ENCODE measurements at regions not wholly inside any gene's neighbourhood (a gene's known extent, or its start where the extent isn't known, plus 50 kb on each side); places are given as distances from the start of the nearest gene placed in this dataset.

GRCh38 chr2:12950957-12951656 lies 234.4 kb downstream of the TRIB2 start:
- WGBS, 10 experiments, result 28 to 100% (median 74%) methylated on average over 1 to 8 of the region's 8 CpGs
- Histone ChIP-seq H3K4me1 (replicated peaks in 1 of 2) (peaks cover 12 to 19% of the 10 kb centered on the region in 2 donors), H3K27ac (no peak overlapping the region), H3K4me3 (no peak overlapping the region)
- in situ Hi-C loops (cut with MboI; ENCODE audit: low pct_unique_long_range_greater_than_20kb in 2 of 9, low sequenced_read_pairs in 9 of 9, unreplicated experiment in 9 of 9), result no loop called here
- ATAC-seq (replicated peaks in 6 of 8), result peak in 1 of 8 experiments; percentile 19

- Histone ChIP-seq H3K4me1 (replicated peaks in 1 of 2) (peaks cover 12 to 19% of the 10 kb centered on the region in 2 donors), H3K4me3 (no peak overlapping the region), H3K27ac (no peak overlapping the region)
- no peak for ATAC-seq (replicated peaks in 6 of 8)
- WGBS, 10 experiments, result 50 to 100% (median 94%) methylated on average over 1 to 2 of the region's 2 CpGs; no CpG with 5 or more reads in 2 of the 10 experiments
- in situ Hi-C loops (cut with MboI; ENCODE audit: low pct_unique_long_range_greater_than_20kb in 2 of 9, low sequenced_read_pairs in 9 of 9, unreplicated experiment in 9 of 9), result no loop called here
Observed at GRCh38 chr2:12951657-12951973, 234.9 kb downstream of the TRIB2 start.

GRCh38 chr2:12953596-12953995 lies 236.9 kb downstream of the TRIB2 start:
- no peak for ATAC-seq (replicated peaks in 6 of 8)
- peaks cover 6 to 13% of the 10 kb centered on the region in 2 donors for H3K4me1 ChIP-seq (replicated peaks in 1 of 2)
- H3K27ac ChIP-seq, result no peak overlapping the region
- no peak overlapping the region for H3K4me3 ChIP-seq
- in situ Hi-C loops (cut with MboI; ENCODE audit: low pct_unique_long_range_greater_than_20kb in 2 of 9, low sequenced_read_pairs in 9 of 9, unreplicated experiment in 9 of 9), result no loop called here
- WGBS, 10 experiments, result 87 to 100% (median 95%) methylated on average over 1 to 2 of the region's 2 CpGs

- H3K4me1 ChIP-seq (replicated peaks in 1 of 2), result peaks cover 0 to 4% of the 10 kb centered on the region in 2 donors
- in situ Hi-C loops (cut with MboI; ENCODE audit: low pct_unique_long_range_greater_than_20kb in 2 of 9, low sequenced_read_pairs in 9 of 9, unreplicated experiment in 9 of 9), result no loop called here
- WGBS, 10 experiments, result 59 to 100% (median 87%) methylated on average over 1 to 3 of the region's 3 CpGs; no CpG with 5 or more reads in 4 of the 10 experiments
Observed at GRCh38 chr2:12955864-12956263, 239.1 kb downstream of the TRIB2 start.

GRCh38 chr2:12957251-12957650 lies 240.5 kb downstream of the TRIB2 start:
- ATAC-seq (replicated peaks in 6 of 8), result no peak
- 92 to 100% (median 100%) methylated on average over 1 to 3 of the region's 3 CpGs; no CpG with 5 or more reads in 2 of the 10 experiments for WGBS, 10 experiments
- H3K4me1 ChIP-seq (replicated peaks in 1 of 2), result no peaks in the 10 kb centered on the region
- H3K4me3 ChIP-seq, result no peak overlapping the region
- no peak overlapping the region for H3K27ac ChIP-seq
- in situ Hi-C loops (cut with MboI; ENCODE audit: low pct_unique_long_range_greater_than_20kb in 2 of 9, low sequenced_read_pairs in 9 of 9, unreplicated experiment in 9 of 9), result no loop called here

More at GRCh38 chr2:12955864-12956263, 239.1 kb downstream of the TRIB2 start:
- ATAC-seq (replicated peaks in 6 of 8), result no peak
- Histone ChIP-seq H3K4me3 (no peak overlapping the region), H3K27ac (no peak overlapping the region)

GRCh38 chr2:12959935-12960334 lies 243.2 kb downstream of the TRIB2 start:
- in situ Hi-C loops (cut with MboI; ENCODE audit: low pct_unique_long_range_greater_than_20kb in 2 of 9, low sequenced_read_pairs in 9 of 9, unreplicated experiment in 9 of 9), result no loop called here
- 34 to 75% (median 55%) methylated on average over 1 to 2 of the region's 2 CpGs; no CpG with 5 or more reads in 1 of the 10 experiments for WGBS, 10 experiments
- Histone ChIP-seq H3K4me3 (no peak overlapping the region), H3K27ac (no peak overlapping the region), H3K4me1 (replicated peaks in 1 of 2) (peaks cover under 1 to 2% of the 10 kb centered on the region in 2 donors)
- ATAC-seq (replicated peaks in 6 of 8), result no peak

GRCh38 chr2:12960671-12961070 lies 243.9 kb downstream of the TRIB2 start:
- H3K4me1 ChIP-seq (replicated peaks in 1 of 2), result peaks cover 5 to 10% of the 10 kb centered on the region in 2 donors
- WGBS, 10 experiments, result 100% methylated on average over 1 of the region's 1 CpG; no CpG with 5 or more reads in 6 of the 10 experiments
- ATAC-seq (replicated peaks in 6 of 8), result no peak
- no peak overlapping the region for H3K4me3 ChIP-seq
- in situ Hi-C loops (cut with MboI; ENCODE audit: low pct_unique_long_range_greater_than_20kb in 2 of 9, low sequenced_read_pairs in 9 of 9, unreplicated experiment in 9 of 9), result no loop called here
- no peak overlapping the region for H3K27ac ChIP-seq

- ATAC-seq (replicated peaks in 6 of 8), result peak in 6 of 8 experiments; percentile 18 to 48 (median 38)
- peaks cover 5 to 13% of the 10 kb centered on the region in 2 donors for H3K4me1 ChIP-seq (replicated peaks in 1 of 2)
- peak overlapping the region in 1 of 2 donors; percentile 56 for H3K27ac ChIP-seq
- WGBS, 10 experiments, result 50 to 100% (median 73%) methylated on average over 1 to 2 of the region's 5 CpGs; no CpG with 5 or more reads in 6 of the 10 experiments
- H3K4me3 ChIP-seq, result no peak overlapping the region
- in situ Hi-C loops (cut with MboI; ENCODE audit: low pct_unique_long_range_greater_than_20kb in 2 of 9, low sequenced_read_pairs in 9 of 9, unreplicated experiment in 9 of 9), result no loop called here
Observed at GRCh38 chr2:12964904-12965539, 248.3 kb downstream of the TRIB2 start.

GRCh38 chr2:12965540-12966269 lies 249.0 kb downstream of the TRIB2 start:
- ATAC-seq (replicated peaks in 6 of 8), result peak; percentile 69 to 100 (median 98)
- H3K4me3 ChIP-seq, result no peak overlapping the region
- in situ Hi-C loops (cut with MboI; ENCODE audit: low pct_unique_long_range_greater_than_20kb in 2 of 9, low sequenced_read_pairs in 9 of 9, unreplicated experiment in 9 of 9), result no loop called here
- peaks cover 5 to 13% of the 10 kb centered on the region in 2 donors for H3K4me1 ChIP-seq (replicated peaks in 1 of 2)
- H3K27ac ChIP-seq, result peak overlapping the region in 1 of 2 donors; percentile 15

GRCh38 chr2:12967804-12968203 lies 251.1 kb downstream of the TRIB2 start:
- ATAC-seq (replicated peaks in 6 of 8), result no peak
- in situ Hi-C loops (cut with MboI; ENCODE audit: low pct_unique_long_range_greater_than_20kb in 2 of 9, low sequenced_read_pairs in 9 of 9, unreplicated experiment in 9 of 9), result no loop called here

GRCh38 chr2:12968399-12968798 lies 251.7 kb downstream of the TRIB2 start:
- in situ Hi-C loops (cut with MboI; ENCODE audit: low pct_unique_long_range_greater_than_20kb in 2 of 9, low sequenced_read_pairs in 9 of 9, unreplicated experiment in 9 of 9), result no loop called here
- H3K4me1 ChIP-seq (replicated peaks in 1 of 2), result peaks cover 5 to 13% of the 10 kb centered on the region in 2 donors
- ATAC-seq (replicated peaks in 6 of 8), result no peak
- H3K27ac ChIP-seq, result no peak overlapping the region
- 75 to 100% (median 90%) methylated on average over 1 to 3 of the region's 3 CpGs for WGBS, 10 experiments
- no peak overlapping the region for H3K4me3 ChIP-seq

More at GRCh38 chr2:12967804-12968203, 251.1 kb downstream of the TRIB2 start:
- Histone ChIP-seq H3K27ac (no peak overlapping the region), H3K4me1 (replicated peaks in 1 of 2) (peaks cover 5 to 13% of the 10 kb centered on the region in 2 donors), H3K4me3 (no peak overlapping the region)
- 71 to 100% (median 77%) methylated on average over 1 of the region's 1 CpG; no CpG with 5 or more reads in 4 of the 10 experiments for WGBS, 10 experiments

GRCh38 chr2:12970861-12971260 lies 254.1 kb downstream of the TRIB2 start:
- H3K4me3 ChIP-seq, result no peak overlapping the region
- 50 to 100% (median 75%) methylated on average over 1 to 4 of the region's 4 CpGs; no CpG with 5 or more reads in 1 of the 10 experiments for WGBS, 10 experiments
- ATAC-seq (replicated peaks in 6 of 8), result no peak
- H3K4me1 ChIP-seq (replicated peaks in 1 of 2), result peaks cover 0 to 2% of the 10 kb centered on the region in 2 donors
- in situ Hi-C loops (cut with MboI; ENCODE audit: low pct_unique_long_range_greater_than_20kb in 2 of 9, low sequenced_read_pairs in 9 of 9, unreplicated experiment in 9 of 9), result no loop called here
- no peak overlapping the region for H3K27ac ChIP-seq
